IMR-90 (cell line): ENCODE measurements at regions not wholly inside any gene's neighbourhood (a gene's known extent, or its start where the extent isn't known, plus 50 kb on each side); places are given as distances from the start of the nearest gene placed in this dataset.

Source experiments
- ATAC-seq: fragments of 200-7000 bp; cut with Tn5 transposase; 2 replicates; pipeline ENCODE4 v1.9.1; 2020; ENCODE audit warnings: low read depth, mild to moderate bottlenecking, moderate library complexity
- BruUV-seq: library from RNA; stranded (reverse); fragments of 400-500 nt; replicated peaks from 2 replicates; lab custom pipeline; 2021; lab: Mats Ljungman, UMichigan
- CTCF ChIA-PET: fragments of 300-600 bp; formaldehyde crosslinking; extraction: SDS; loops from one replicate; lab custom pipeline; 2021; ENCODE audit warnings: antibody characterized with exemption; lab: Yijun Ruan, JAX
- POLR2A ChIA-PET: fragments of 300-600 bp; sonication (Branson Sonifier 250); formaldehyde crosslinking; loops from one replicate; lab custom pipeline; 2022; ENCODE audit warnings: antibody characterized with exemption; ENCODE audit not compliant: unreplicated experiment; lab: Charles Lee
- DNase-seq: peaks from one replicate; pipeline ENCODE4 v3.0.0; 2013
- H2AFZ ChIP-seq: replicated peaks from 2 replicates; pipeline ENCODE3; 2013; ENCODE audit warnings: low read length, mild to moderate bottlenecking; ENCODE audit not compliant: poor library complexity
- H2AK5ac ChIP-seq: 2 replicates; pipeline ENCODE4 v1.6.1; 2013; ENCODE audit warnings: low read depth, low read length, inconsistent platforms
- H2AK9ac ChIP-seq: replicated peaks from 2 replicates; pipeline ENCODE3; 2013; ENCODE audit warnings: mild to moderate bottlenecking, low read depth, low read length, moderate library complexity; ENCODE audit not compliant: poor library complexity
- H2BK120ac ChIP-seq: 2 replicates; pipeline ENCODE4 v1.6.1; 2013; ENCODE audit warnings: low read depth, low read length, inconsistent platforms
- H2BK15ac ChIP-seq: 3 replicates; pipeline ENCODE4 v1.6.1; 2013; ENCODE audit warnings: low read depth, low read length, inconsistent platforms
- H2BK20ac ChIP-seq: 2 replicates; pipeline ENCODE4 v1.6.1; 2013; ENCODE audit warnings: low read depth, mild to moderate bottlenecking, inconsistent platforms, low read length, moderate library complexity
- H2BK5ac ChIP-seq: 2 replicates; pipeline ENCODE4 v1.6.1; 2013; ENCODE audit warnings: mild to moderate bottlenecking, low read depth, low read length, inconsistent platforms; ENCODE audit not compliant: poor library complexity, severe bottlenecking
- H3K14ac ChIP-seq: replicated peaks from 2 replicates; pipeline ENCODE4 v1.6.1; 2013; ENCODE audit warnings: low read depth, low read length, inconsistent platforms
- H3K18ac ChIP-seq: 2 replicates; pipeline ENCODE4 v1.6.1; 2013; ENCODE audit warnings: low read depth, low read length, control low read depth
- H3K23ac ChIP-seq: 2 replicates; pipeline ENCODE4 v1.6.1; 2013; ENCODE audit warnings: low read depth, low read length, inconsistent platforms
- H3K27ac ChIP-seq: 2 replicates; pipeline ENCODE4 v1.5.1; 2013; ENCODE audit warnings: mild to moderate bottlenecking, control low read depth, low read length; ENCODE audit not compliant: insufficient read depth
- H3K27me3 ChIP-seq: 2 replicates; pipeline ENCODE4 v1.6.1; 2013; ENCODE audit warnings: low read length; ENCODE audit not compliant: control insufficient read depth, insufficient read depth
- H3K36me3 ChIP-seq: 2 replicates; pipeline ENCODE4 v1.6.1; 2013; ENCODE audit warnings: low read length, mixed read lengths; ENCODE audit not compliant: control insufficient read depth, insufficient read depth
- H3K4ac ChIP-seq: 2 replicates; pipeline ENCODE4 v1.6.1; 2013; ENCODE audit warnings: low read depth, low read length, inconsistent platforms
- H3K4me1 ChIP-seq: 2 replicates; pipeline ENCODE4 v1.6.1; 2013; ENCODE audit warnings: low read length, mixed read lengths; ENCODE audit not compliant: control insufficient read depth, insufficient read depth
- H3K4me2 ChIP-seq: 2 replicates; pipeline ENCODE4 v1.6.1; 2013; ENCODE audit warnings: low read depth, mild to moderate bottlenecking, control low read depth, low read length, moderate library complexity
- H3K4me3 ChIP-seq: 2 replicates; pipeline ENCODE4 v1.5.1; 2013; ENCODE audit warnings: low read depth, mild to moderate bottlenecking, control low read depth, low read length, moderate library complexity; ENCODE audit not compliant: insufficient read depth
- H3K56ac ChIP-seq: 2 replicates; pipeline ENCODE4 v1.6.1; 2013; ENCODE audit warnings: low read length, inconsistent platforms; ENCODE audit not compliant: insufficient read depth; ENCODE audit errors: extremely low read depth
- H3K79me1 ChIP-seq, 2 experiments: 2 replicates each; pipeline ENCODE4 v1.6.1; 2013; ENCODE audit warnings: low read length in 2 of 2, inconsistent platforms in 1 of 2, low read depth in 1 of 2
- H3K9ac ChIP-seq: 2 replicates; pipeline ENCODE4 v1.6.1; 2013; ENCODE audit warnings: low read depth, low read length, control low read depth
- H3K9me1 ChIP-seq: 2 replicates; pipeline ENCODE4 v1.6.1; 2013; ENCODE audit warnings: low read length, inconsistent platforms; ENCODE audit not compliant: insufficient read depth
- H3K9me3 ChIP-seq: 2 replicates; pipeline ENCODE4 v1.6.1; 2013; ENCODE audit warnings: low read length; ENCODE audit not compliant: control insufficient read depth, insufficient read depth
- H4K20me1 ChIP-seq: 2 replicates; pipeline ENCODE4 v1.6.1; 2013; ENCODE audit warnings: low read length, inconsistent platforms; ENCODE audit not compliant: insufficient read depth
- H4K5ac ChIP-seq: 2 replicates; pipeline ENCODE4 v1.6.1; 2013; ENCODE audit warnings: mild to moderate bottlenecking, low read depth, low read length, control low read depth
- H4K8ac ChIP-seq, 2 experiments: 2 replicates each; pipeline ENCODE4 v1.6.1; 2013; ENCODE audit warnings: low read depth in 2 of 2, low read length in 2 of 2, control low read depth in 1 of 2, inconsistent platforms in 1 of 2
- H4K91ac ChIP-seq: 2 replicates; pipeline ENCODE4 v1.6.1; 2013; ENCODE audit warnings: low read depth, low read length, inconsistent platforms; ENCODE audit not compliant: insufficient read depth
- BHLHE40 ChIP-seq: fragments of 150-350 bp; IDR thresholded peaks from 2 replicates; pipeline ENCODE4 v1.6.1; 2016; ENCODE audit warnings: mild to moderate bottlenecking, low read depth, low read length
- CEBPB ChIP-seq: IDR thresholded peaks from 2 replicates; pipeline ENCODE4 v1.6.1; 2012; ENCODE audit warnings: low read depth, low read length, improper control_type of control experiment
- CHD1 ChIP-seq: IDR thresholded peaks from 2 replicates; pipeline ENCODE4 v1.6.1; 2012; ENCODE audit warnings: low read depth, low read length, improper control_type of control experiment
- CTCF ChIP-seq: conservative IDR thresholded peaks from 2 replicates; pipeline ENCODE4 v1.5.1; 2012; ENCODE audit warnings: mild to moderate bottlenecking, low read depth, low read length, improper control_type of control experiment
- ELK1 ChIP-seq: fragments of 150-350 bp; IDR thresholded peaks from 2 replicates; pipeline ENCODE4 v1.6.1; 2016; ENCODE audit warnings: low read depth, mild to moderate bottlenecking, low read length, moderate library complexity, borderline replicate concordance
- FOS ChIP-seq: fragments of 150-350 bp; IDR thresholded peaks from 2 replicates; pipeline ENCODE4 v1.6.1; 2016; ENCODE audit warnings: low read depth, low read length
- MAFK ChIP-seq: IDR thresholded peaks from 2 replicates; pipeline ENCODE4 v1.6.1; 2012; ENCODE audit warnings: low read depth, low read length, improper control_type of control experiment
- MAZ ChIP-seq: IDR thresholded peaks from 2 replicates; pipeline ENCODE4 v1.6.1; 2012; ENCODE audit warnings: low read depth, mild to moderate bottlenecking, low read length, improper control_type of control experiment, moderate library complexity, borderline replicate concordance
- NFE2L2 ChIP-seq: fragments of 150-350 bp; IDR thresholded peaks from 2 replicates; pipeline ENCODE4 v1.6.1; 2016; ENCODE audit warnings: low read depth, mild to moderate bottlenecking, low read length
- POLR2A ChIP-seq: IDR thresholded peaks from 2 replicates; pipeline ENCODE4 v1.6.1; 2012; ENCODE audit warnings: mild to moderate bottlenecking, low read depth, low read length
- RAD21 ChIP-seq: IDR thresholded peaks from 2 replicates; pipeline ENCODE4 v1.6.1; 2012; ENCODE audit warnings: low read length, improper control_type of control experiment
- RCOR1 ChIP-seq: IDR thresholded peaks from 2 replicates; pipeline ENCODE4 v1.6.1; 2012; ENCODE audit warnings: mild to moderate bottlenecking, low read length, improper control_type of control experiment; ENCODE audit not compliant: insufficient replicate concordance
- RFX5 ChIP-seq: IDR thresholded peaks from 2 replicates; pipeline ENCODE4 v1.8.0; 2012; ENCODE audit warnings: low read depth, mild to moderate bottlenecking, low read length, moderate library complexity
- SMC3 ChIP-seq: fragments of 150-350 bp; IDR thresholded peaks from 2 replicates; pipeline ENCODE4 v1.6.1; 2016; ENCODE audit warnings: low read depth, mild to moderate bottlenecking, antibody characterized with exemption, low read length, moderate library complexity
- USF2 ChIP-seq: fragments of 150-350 bp; IDR thresholded peaks from 2 replicates; pipeline ENCODE4 v1.6.1; 2017; ENCODE audit warnings: mild to moderate bottlenecking, antibody characterized with exemption, low read length, low read depth
- WGBS, 2 experiments: methylation state at CpG; one replicate each; pipeline versions ENCODE4 v1.1.5 to v1.1.7; 2013; ENCODE audit warnings: missing lambda C conversion rate in 2 of 2; ENCODE audit not compliant: insufficient read length in 1 of 2; ENCODE audit errors: extremely low coverage in 2 of 2; 5-methylcytosine and 5-hydroxymethylcytosine counted together
- dilution Hi-C: fragments of 300-500 bp; cut with HindIII; formaldehyde crosslinking; loops from one replicate; pipeline ENCODE4 v1.14.3; 2018; ENCODE audit warnings: low sequenced_read_pairs; ENCODE audit not compliant: unreplicated experiment
- in situ Hi-C: fragments of 300-500 bp; cut with MboI; formaldehyde crosslinking; loops from 3 replicates; pipeline ENCODE4 v1.14.3; 2019; ENCODE audit warnings: low sequenced_read_pairs, inconsistent platforms, mixed read lengths
- intact Hi-C: fragments of 100-400 bp; cut with micrococcal nuclease; formaldehyde crosslinking; loops from 2 replicates; pipeline ENCODE4 v1.10.0; 2022

- Histone ChIP-seq H3K14ac (no peak overlapping the region), H3K4ac (no peak overlapping the region), H2AK9ac (no peak overlapping the region), H3K9me3 (peaks cover 42% of the 10 kb centered on the region), H3K27ac (no peak overlapping the region), H2BK120ac (no peak overlapping the region), H2BK20ac (no peak overlapping the region), H2BK5ac (no peak overlapping the region), H3K27me3 (no peaks in the 10 kb centered on the region), H3K4me3 (no peak overlapping the region), H4K5ac (no peak overlapping the region), H3K23ac (no peak overlapping the region), H2AFZ (no peak overlapping the region), H3K4me2 (no peak overlapping the region), H4K8ac (no peak overlapping the region), H3K36me3 (no peaks in the 10 kb centered on the region), H4K91ac (no peak overlapping the region), H3K4me1 (no peaks in the 10 kb centered on the region), H4K20me1 (no peaks in the 10 kb centered on the region), H3K9me1 (no peaks in the 10 kb centered on the region), H3K9ac (no peak overlapping the region), H3K56ac (no peak overlapping the region), H2AK5ac (no peak overlapping the region), H3K18ac (no peak overlapping the region), H2BK15ac (no peak overlapping the region), H3K79me1 (no peaks in the 10 kb centered on the region)
- intact Hi-C loops (no loop called here), dilution Hi-C loops (no loop called here), in situ Hi-C loops (no loop called here)
- POLR2A ChIA-PET = no interaction called here
- CTCF ChIA-PET = no interaction called here
- WGBS, 2 experiments = no CpG with 5 or more reads among the region's 2 CpGs
- ATAC-seq = no peak
- no peak for DNase-seq
- BruUV-seq = no TSS peak
- TF ChIP-seq RAD21 = no peak
- no peak for TF ChIP-seq SMC3
- TF ChIP-seq CEBPB = no peak
- no peak for TF ChIP-seq POLR2A
- no peak for TF ChIP-seq CHD1
- TF ChIP-seq FOS = no peak
- TF ChIP-seq MAZ = no peak
- no peak for TF ChIP-seq CTCF
- no peak for TF ChIP-seq BHLHE40
- no peak for TF ChIP-seq MAFK
- TF ChIP-seq RFX5 = no peak
- no peak for TF ChIP-seq USF2
- no peak for TF ChIP-seq RCOR1
- TF ChIP-seq ELK1 = no peak
- no peak for TF ChIP-seq NFE2L2
These were observed 224.1 kb downstream of the BUB3 start for GRCh38 chr10:123378302-123378701.
